Liver (tissue), 8 donors: ENCODE measurements at regions not wholly inside any gene's neighbourhood (a gene's known extent, or its start where the extent isn't known, plus 50 kb on each side); places are given as distances from the start of the nearest gene placed in this dataset.

Experiments
- DNase-seq: peaks from one replicate; pipeline ENCODE4 v3.0.0-alpha.2; 2017; ENCODE audit warnings: low spot score
- H3K27ac ChIP-seq, 2 donors: one replicate each; pipeline ENCODE4 v1.7.0; 2013; ENCODE audit warnings: inconsistent platforms in 2 of 2, low read length in 2 of 2, control low read depth in 1 of 2, low read depth in 1 of 2, mild to moderate bottlenecking in 1 of 2
- H3K27me3 ChIP-seq, 4 donors: one replicate each; pipeline versions ENCODE4 v1.6.1 to v1.7.0; 2013; ENCODE audit warnings: low read length in 3 of 4, inconsistent platforms in 1 of 4, mild to moderate bottlenecking in 1 of 4, moderate library complexity in 1 of 4; ENCODE audit not compliant: control insufficient read depth in 4 of 4, insufficient read depth in 4 of 4
- H3K36me3 ChIP-seq, 4 donors: one replicate each; pipeline versions ENCODE4 v1.6.1 to v1.7.0; 2013; ENCODE audit warnings: low read length in 3 of 4, mild to moderate bottlenecking in 3 of 4, low read depth in 1 of 4, moderate library complexity in 1 of 4; ENCODE audit not compliant: control insufficient read depth in 4 of 4, insufficient read depth in 3 of 4
- H3K4me1 ChIP-seq, 4 donors: one replicate each; pipeline versions ENCODE4 v1.6.1 to v1.7.0; 2013; ENCODE audit warnings: low read length in 3 of 4, mild to moderate bottlenecking in 3 of 4, moderate library complexity in 1 of 4; ENCODE audit not compliant: control insufficient read depth in 4 of 4, insufficient read depth in 4 of 4
- H3K4me3 ChIP-seq, 3 donors: one replicate each; pipeline versions ENCODE4 v1.6.1 to v1.7.0; 2013; ENCODE audit warnings: low read length in 3 of 3, control low read depth in 1 of 3, low read depth in 1 of 3, mild to moderate bottlenecking in 1 of 3
- H3K9ac ChIP-seq, 2 donors: one replicate each; pipeline ENCODE4 v1.7.0; 2013; ENCODE audit warnings: low read length in 2 of 2, mild to moderate bottlenecking in 2 of 2, moderate library complexity in 2 of 2, control low read depth in 1 of 2, low read depth in 1 of 2
- H3K9me3 ChIP-seq, 4 donors: one replicate each; pipeline versions ENCODE4 v1.6.1 to v1.7.0; 2013; ENCODE audit warnings: low read length in 3 of 4; ENCODE audit not compliant: control insufficient read depth in 4 of 4
- ATF3 ChIP-seq: IDR thresholded peaks from 2 replicates; pipeline ENCODE4 v1.6.1; 2016; ENCODE audit warnings: antibody characterized with exemption
- CTCF ChIP-seq: fragments of 150-350 bp; IDR thresholded peaks from 2 replicates; pipeline ENCODE4 v1.5.1; 2017; ENCODE audit warnings: improper control_type of control experiment, low read depth, low read length; ENCODE audit not compliant: missing input control
- EGR1 ChIP-seq, 2 donors: IDR thresholded peaks; 2 replicates each; pipeline ENCODE4 v1.6.1; 2016 to 2018; ENCODE audit warnings: antibody characterized with exemption in 2 of 2, low read depth in 2 of 2
- FOXA1 ChIP-seq: IDR thresholded peaks from 2 replicates; pipeline ENCODE4 v1.6.1; 2016; ENCODE audit warnings: antibody characterized with exemption
- FOXA2 ChIP-seq: IDR thresholded peaks from 2 replicates; pipeline ENCODE4 v1.6.1; 2016; ENCODE audit warnings: antibody characterized with exemption
- GABPA ChIP-seq, 2 donors: IDR thresholded peaks in 1 of 2; conservative IDR thresholded peaks in 1 of 2; 2 replicates each; pipeline ENCODE4 v1.6.1; 2016; ENCODE audit warnings: antibody characterized with exemption in 2 of 2, mild to moderate bottlenecking in 1 of 2, moderate library complexity in 1 of 2
- HNF4A ChIP-seq, 2 donors: conservative IDR thresholded peaks; 2 replicates each; pipeline ENCODE4 v1.6.1; 2016; ENCODE audit warnings: antibody characterized with exemption in 2 of 2, mild to moderate bottlenecking in 2 of 2
- HNF4G ChIP-seq: IDR thresholded peaks from 2 replicates; pipeline ENCODE4 v1.6.1; 2016; ENCODE audit warnings: antibody characterized with exemption
- JUND ChIP-seq, 2 donors: IDR thresholded peaks; 2 replicates each; pipeline ENCODE4 v1.6.1; 2016; ENCODE audit warnings: antibody characterized with exemption in 2 of 2
- MAX ChIP-seq: IDR thresholded peaks from 2 replicates; pipeline ENCODE4 v1.6.1; 2016; ENCODE audit warnings: antibody characterized with exemption
- NR2F2 ChIP-seq: IDR thresholded peaks from 2 replicates; pipeline ENCODE4 v1.6.1; 2016; ENCODE audit warnings: antibody characterized with exemption
- RAD21 ChIP-seq, 2 donors: IDR thresholded peaks; 2 replicates each; pipeline ENCODE4 v1.6.1; 2016; ENCODE audit warnings: antibody characterized with exemption in 2 of 2, mild to moderate bottlenecking in 2 of 2
- REST ChIP-seq: IDR thresholded peaks from 2 replicates; pipeline ENCODE4 v1.6.1; 2016; ENCODE audit warnings: antibody characterized with exemption, mild to moderate bottlenecking
- RXRA ChIP-seq, 2 donors: IDR thresholded peaks; 2 replicates each; pipeline ENCODE4 v1.6.1; 2017 to 2018; ENCODE audit warnings: antibody characterized with exemption in 2 of 2, mild to moderate bottlenecking in 1 of 2
- SP1 ChIP-seq: IDR thresholded peaks from 2 replicates; pipeline ENCODE4 v1.6.1; 2018; ENCODE audit warnings: antibody characterized with exemption, mild to moderate bottlenecking
- TAF1 ChIP-seq: conservative IDR thresholded peaks from 2 replicates; pipeline ENCODE4 v1.6.1; 2016; ENCODE audit warnings: antibody characterized with exemption, mild to moderate bottlenecking
- YY1 ChIP-seq: IDR thresholded peaks from 2 replicates; pipeline ENCODE4 v1.6.1; 2016; ENCODE audit warnings: antibody characterized with exemption, mild to moderate bottlenecking
- ZBTB33 ChIP-seq: IDR thresholded peaks from 2 replicates; pipeline ENCODE4 v1.6.1; 2016; ENCODE audit warnings: antibody characterized with exemption
- WGBS: extraction: QIAGEN DNeasy Blood & Tissue Kit; methylation state at CpG from one replicate; pipeline ENCODE4 v1.1.7; 2013; 5-methylcytosine and 5-hydroxymethylcytosine counted together
- donor health status: healthy.
- donor health status: healthy.
- donor health status: healthy.
- donor health status: healthy.
- donor health status: healthy.

GRCh38 chr13:86653009-86653408, 853.8 kb upstream of the SLITRK6 start:
- no peak for DNase-seq
- no peak overlapping the region for H3K4me3 ChIP-seq
- no peaks in the 10 kb centered on the region for H3K4me1 ChIP-seq
- no peaks in the 10 kb centered on the region for H3K9me3 ChIP-seq
- no peak overlapping the region for H3K9ac ChIP-seq
- H3K27me3 ChIP-seq = no peaks in the 10 kb centered on the region
- H3K36me3 ChIP-seq = no peaks in the 10 kb centered on the region
- no peak overlapping the region for H3K27ac ChIP-seq
- TF ChIP-seq YY1 = no peak
- no peak for TF ChIP-seq NR2F2
- TF ChIP-seq FOXA1 = no peak
- no peak for TF ChIP-seq JUND (IDR thresholded peaks at IDR 0.05)
- TF ChIP-seq EGR1 (IDR thresholded peaks at IDR 0.05; ENCODE audit: low read depth in 2 of 2) = no peak
- no peak for TF ChIP-seq REST
- TF ChIP-seq HNF4G = no peak
- no peak for TF ChIP-seq TAF1
- TF ChIP-seq HNF4A (conservative IDR thresholded peaks at IDR 0.05) = no peak
- no peak for TF ChIP-seq CTCF
- no peak for TF ChIP-seq MAX
- no peak for TF ChIP-seq RXRA (IDR thresholded peaks at IDR 0.05)
- TF ChIP-seq ZBTB33 = no peak
- no peak for TF ChIP-seq RAD21 (IDR thresholded peaks at IDR 0.05)
- no peak for TF ChIP-seq FOXA2
- TF ChIP-seq ATF3 = no peak
- no peak for TF ChIP-seq GABPA (IDR thresholded peaks at IDR 0.05 in 1 of 2, conservative IDR thresholded peaks at IDR 0.05 in 1 of 2)

- H3K4me1 ChIP-seq = no peaks in the 10 kb centered on the region
- H3K9me3 ChIP-seq = no peaks in the 10 kb centered on the region
- no peak overlapping the region for H3K27ac ChIP-seq
- H3K9ac ChIP-seq = no peak overlapping the region
- 84% methylated on average over 3 of the region's 3 CpGs for WGBS
- H3K27me3 ChIP-seq = no peaks in the 10 kb centered on the region
- H3K4me3 ChIP-seq = no peak overlapping the region
- no peaks in the 10 kb centered on the region for H3K36me3 ChIP-seq
- no peak for DNase-seq
- TF ChIP-seq FOXA2 (no peak), GABPA (IDR thresholded peaks at IDR 0.05 in 1 of 2, conservative IDR thresholded peaks at IDR 0.05 in 1 of 2) (no peak), HNF4G (no peak), EGR1 (IDR thresholded peaks at IDR 0.05; ENCODE audit: low read depth in 2 of 2) (no peak), SP1 (no peak), CTCF (no peak), FOXA1 (no peak), HNF4A (conservative IDR thresholded peaks at IDR 0.05) (no peak), REST (no peak), JUND (IDR thresholded peaks at IDR 0.05) (no peak)
These were observed 856.3 kb upstream of the SLITRK6 start for GRCh38 chr13:86655561-86655960.
